GM10248 (cell line): ENCODE measurements at regions not wholly inside any gene's neighbourhood (a gene's known extent, or its start where the extent isn't known, plus 50 kb on each side); places are given as distances from the start of the nearest gene placed in this dataset.

Experiments
- CTCF ChIA-PET: fragments of 300-600 bp; sonication (Branson Sonifier 250); formaldehyde crosslinking; extraction: SDS; loops from one replicate; lab custom pipeline; 2021; ENCODE audit warnings: antibody characterized with exemption; lab: Yijun Ruan, JAX
- POLR2A ChIA-PET: fragments of 350-650 bp; sonication (Branson Sonifier 250); formaldehyde crosslinking; extraction: SDS; loops from one replicate; lab custom pipeline; 2020; ENCODE audit warnings: antibody characterized with exemption; lab: Yijun Ruan, JAX
- DNase-seq: peaks from one replicate; pipeline ENCODE4 v3.0.0; 2012; ENCODE audit errors: extremely low spot score
- TF ChIP-seq, protein P1 (sequence below): IDR thresholded peaks from 2 replicates; pipeline ENCODE4 v1.5.1; 2012; ENCODE audit warnings: mild to moderate bottlenecking, low read depth; ENCODE audit errors: extremely low read depth, missing control alignments, control extremely low read depth

DNA sequence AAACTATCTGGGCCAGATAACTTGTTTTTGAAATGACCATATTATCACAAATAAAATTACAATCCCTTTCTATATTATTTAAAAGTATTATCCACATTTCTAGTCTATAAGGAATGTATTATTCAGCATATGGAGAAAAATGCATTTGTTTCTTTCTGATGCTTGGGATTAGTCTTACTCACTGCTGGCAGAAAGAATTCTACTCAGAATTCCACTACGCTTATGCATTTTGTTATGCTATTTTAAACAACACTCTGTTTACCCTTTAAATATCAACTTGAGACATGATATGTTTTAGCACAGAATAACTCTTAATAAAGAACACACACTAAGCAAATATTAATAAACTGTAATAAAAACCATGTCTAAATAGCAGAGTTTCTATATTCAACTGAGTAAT lies 77.6 kb upstream of the ANO3 start:
- ChIA-PET CTCF (interaction anchor here (1.6 kb wide), 1 partner anchor 26 kb away, joined by 4 read pairs; no protein-coding TSS in a partner anchor), POLR2A (no interaction called here)
- DNase-seq = no peak
- TF ChIP-seq, protein P1, sequence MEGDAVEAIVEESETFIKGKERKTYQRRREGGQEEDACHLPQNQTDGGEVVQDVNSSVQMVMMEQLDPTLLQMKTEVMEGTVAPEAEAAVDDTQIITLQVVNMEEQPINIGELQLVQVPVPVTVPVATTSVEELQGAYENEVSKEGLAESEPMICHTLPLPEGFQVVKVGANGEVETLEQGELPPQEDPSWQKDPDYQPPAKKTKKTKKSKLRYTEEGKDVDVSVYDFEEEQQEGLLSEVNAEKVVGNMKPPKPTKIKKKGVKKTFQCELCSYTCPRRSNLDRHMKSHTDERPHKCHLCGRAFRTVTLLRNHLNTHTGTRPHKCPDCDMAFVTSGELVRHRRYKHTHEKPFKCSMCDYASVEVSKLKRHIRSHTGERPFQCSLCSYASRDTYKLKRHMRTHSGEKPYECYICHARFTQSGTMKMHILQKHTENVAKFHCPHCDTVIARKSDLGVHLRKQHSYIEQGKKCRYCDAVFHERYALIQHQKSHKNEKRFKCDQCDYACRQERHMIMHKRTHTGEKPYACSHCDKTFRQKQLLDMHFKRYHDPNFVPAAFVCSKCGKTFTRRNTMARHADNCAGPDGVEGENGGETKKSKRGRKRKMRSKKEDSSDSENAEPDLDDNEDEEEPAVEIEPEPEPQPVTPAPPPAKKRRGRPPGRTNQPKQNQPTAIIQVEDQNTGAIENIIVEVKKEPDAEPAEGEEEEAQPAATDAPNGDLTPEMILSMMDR = no peak

DNA sequence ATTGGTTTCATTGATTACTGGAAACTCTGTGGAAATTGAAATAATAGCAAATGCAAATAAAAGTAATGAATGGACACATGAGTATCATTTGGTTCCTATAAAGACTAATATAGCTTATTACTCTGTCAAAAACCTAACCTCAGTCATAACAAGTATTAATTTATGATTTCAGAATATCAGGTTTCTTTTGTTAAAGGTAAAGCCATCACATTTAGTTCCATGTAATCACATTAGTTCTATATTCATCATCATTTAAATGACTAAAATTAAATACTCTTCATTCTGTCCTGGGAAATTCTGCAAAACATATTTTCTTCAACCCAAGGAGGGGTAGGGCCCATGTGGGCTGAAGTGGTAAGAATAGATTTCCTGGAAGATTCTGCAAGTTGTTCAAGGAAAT lies 68.2 kb upstream of the ANO3 start:
- DNase-seq = no peak
- POLR2A ChIA-PET = no interaction called here
- TF ChIP-seq, protein P1 = no peak
- CTCF ChIA-PET = interaction anchor here (0.6 to 1.3 kb wide), 3 partner anchors 9 to 24 kb away, joined by 3 to 4 read pairs (median 4); no protein-coding TSS in a partner anchor

GRCh38 chr11:26264266-26264665 lies 67.7 kb upstream of the ANO3 start:
- CTCF ChIA-PET = interaction anchor here (0.6 to 1.3 kb wide), 3 partner anchors 8 to 25 kb away, joined by 3 to 4 read pairs (median 4); no protein-coding TSS in a partner anchor
- TF ChIP-seq, protein P1 = no peak
- POLR2A ChIA-PET = no interaction called here
- DNase-seq = no peak

GRCh38 chr11:26268980-26269660 lies 62.8 kb upstream of the ANO3 start:
- TF ChIP-seq, protein P1 = no peak
- CTCF ChIA-PET = interaction anchor here (3.0 kb wide), 1 partner anchor 15 kb away, joined by 15 read pairs; no protein-coding TSS in a partner anchor
- no peak for DNase-seq
- POLR2A ChIA-PET = no interaction called here

GRCh38 chr11:26271666-26272065 lies 60.3 kb upstream of the ANO3 start:
- no peak for DNase-seq
- CTCF ChIA-PET = interaction anchor here (1.1 to 3.0 kb wide), 3 partner anchors 13 to 290 kb away, joined by 3 to 15 read pairs (median 4); no protein-coding TSS in a partner anchor
- TF ChIP-seq, protein P1 = no peak
- POLR2A ChIA-PET = no interaction called here

- ChIA-PET CTCF (interaction anchor here (0.6 to 2.0 kb wide), 4 partner anchors 13 to 297 kb away, joined by 3 to 13 read pairs (median 4); no protein-coding TSS in a partner anchor), POLR2A (no interaction called here)
- DNase-seq = peak; percentile 17
- TF ChIP-seq, protein P1 = peak; percentile 97
Observed at GRCh38 chr11:26276798-26277424, 55.0 kb upstream of the ANO3 start.
